H1 (cell line): ENCODE measurements at regions not wholly inside any gene's neighbourhood (a gene's known extent, or its start where the extent isn't known, plus 50 kb on each side); places are given as distances from the start of the nearest gene placed in this dataset.

Source experiments
- CTCF ChIA-PET: fragments of 300-600 bp; sonication (Branson Sonifier 250); formaldehyde crosslinking; loops from one replicate; lab custom pipeline; 2021; ENCODE audit not compliant: partially characterized antibody; lab: Charles Lee
- POLR2A ChIA-PET: fragments of 300-600 bp; sonication (Branson Sonifier 250); formaldehyde crosslinking; loops from one replicate; lab custom pipeline; 2021; ENCODE audit warnings: inconsistent platforms; ENCODE audit not compliant: partially characterized antibody; lab: Charles Lee
- DNase-seq, 2 experiments: peaks; one replicate each; pipeline versions ENCODE4 v3.0.0 to v3.0.0-alpha.2; 2010 to 2022; ENCODE audit warnings: low spot score in 2 of 2, low read depth in 1 of 2, mixed read lengths in 1 of 2
- FAIRE-seq: peaks from 2 replicates; lab custom pipeline; 2011; peaks lifted over from hg19 to GRCh38; lab: Jason Lieb, UNC
- H2AFZ ChIP-seq: 2 replicates; pipeline ENCODE4 v1.8.1; 2012; ENCODE audit warnings: low read length, inconsistent platforms
- H2AK5ac ChIP-seq: 2 replicates; pipeline ENCODE4 v1.6.1; 2013; ENCODE audit warnings: low read depth, low read length
- H2BK120ac ChIP-seq: replicated peaks from 2 replicates; pipeline ENCODE3; 2013; ENCODE audit warnings: low read depth, low read length, inconsistent platforms
- H2BK12ac ChIP-seq: 2 replicates; pipeline ENCODE4 v1.6.1; 2013; ENCODE audit warnings: low read depth, low read length
- H2BK15ac ChIP-seq: 2 replicates; pipeline ENCODE4 v1.6.1; 2013; ENCODE audit warnings: low read length
- H2BK20ac ChIP-seq: 2 replicates; pipeline ENCODE4 v1.6.1; 2013; ENCODE audit warnings: low read length
- H2BK5ac ChIP-seq: 2 replicates; pipeline ENCODE4 v1.6.1; 2013; ENCODE audit warnings: low read depth, low read length
- H3K14ac ChIP-seq: 2 replicates; pipeline ENCODE4 v1.6.1; 2013; ENCODE audit warnings: inconsistent platforms; ENCODE audit not compliant: insufficient read length
- H3K18ac ChIP-seq: 2 replicates; pipeline ENCODE4 v1.6.1; 2013; ENCODE audit warnings: low read length; ENCODE audit errors: extremely low read depth
- H3K23ac ChIP-seq: 2 replicates; pipeline ENCODE4 v1.6.1; 2013; ENCODE audit warnings: inconsistent platforms; ENCODE audit not compliant: insufficient read length
- H3K23me2 ChIP-seq: 2 replicates; pipeline ENCODE4 v1.6.1; 2013; ENCODE audit warnings: low read depth, low read length
- H3K27ac ChIP-seq: 2 replicates; pipeline ENCODE4 v1.6.1; 2011; ENCODE audit warnings: low read depth, low read length, inconsistent platforms
- H3K27me3 ChIP-seq, 4 experiments: replicated peaks in 1 of 4; 1 replicate in 1 of 4; 2 replicates in 3 of 4; pipeline versions ENCODE4 v1.6.1 to v1.8.1; 2011 to 2013; ENCODE audit warnings: low read length in 3 of 4, mild to moderate bottlenecking in 3 of 4, inconsistent platforms in 2 of 4, mixed read lengths in 2 of 4, moderate library complexity in 1 of 4; ENCODE audit not compliant: control insufficient read depth in 3 of 4, insufficient read depth in 3 of 4; ENCODE audit errors: extremely low read depth in 1 of 4
- H3K36me3 ChIP-seq, 4 experiments: 2 replicates each; pipeline versions ENCODE4 v1.6.1 to v1.8.1; 2011 to 2013; ENCODE audit warnings: mild to moderate bottlenecking in 4 of 4, low read length in 3 of 4, moderate library complexity in 2 of 4, control low read depth in 1 of 4, inconsistent platforms in 1 of 4; ENCODE audit not compliant: insufficient read depth in 4 of 4, control insufficient read depth in 2 of 4
- H3K4ac ChIP-seq: replicated peaks from 2 replicates; pipeline ENCODE3; 2013; ENCODE audit warnings: low read length, low read depth, mixed read lengths, inconsistent platforms; ENCODE audit not compliant: insufficient read length
- H3K4me1 ChIP-seq, 4 experiments: replicated peaks in 1 of 4; 1 replicate in 1 of 4; 2 replicates in 3 of 4; pipeline versions ENCODE4 v1.6.1 to v1.8.1; 2011 to 2013; ENCODE audit warnings: low read length in 3 of 4, inconsistent platforms in 2 of 4, mixed read lengths in 1 of 4; ENCODE audit not compliant: insufficient read depth in 4 of 4, control insufficient read depth in 3 of 4
- H3K4me2 ChIP-seq, 2 experiments: 2 replicates each; pipeline versions ENCODE4 v1.6.1 to v1.8.1; 2011 to 2013; ENCODE audit warnings: low read depth in 2 of 2, low read length in 2 of 2, control low read depth in 1 of 2, inconsistent platforms in 1 of 2, mild to moderate bottlenecking in 1 of 2; ENCODE audit not compliant: insufficient read depth in 1 of 2
- H3K4me3 ChIP-seq, 4 experiments: fragments of 200-600, 300-600 bp in 1 of 4; sonication (generic), shearing (Covaris generic), sonication (Bioruptor Twin) in 1 of 4; 2 replicates each; pipeline versions ENCODE4 v1.5.1 to v1.8.1; 2011 to 2016; ENCODE audit warnings: low read length in 4 of 4, low read depth in 3 of 4, control low read depth in 2 of 4, inconsistent platforms in 2 of 4, mild to moderate bottlenecking in 2 of 4, mixed read lengths in 1 of 4, moderate library complexity in 1 of 4; ENCODE audit not compliant: insufficient read depth in 2 of 4; ENCODE audit errors: extremely low read depth in 1 of 4
- H3K56ac ChIP-seq: replicated peaks from 2 replicates; pipeline ENCODE3; 2013; ENCODE audit warnings: low read depth, mild to moderate bottlenecking, mixed read lengths, low read length, inconsistent platforms; ENCODE audit not compliant: insufficient read length
- H3K79me1 ChIP-seq: 2 replicates; pipeline ENCODE4 v1.6.1; 2013; ENCODE audit warnings: low read depth, low read length, control low read depth
- H3K79me2 ChIP-seq, 2 experiments: 2 replicates each; pipeline versions ENCODE4 v1.6.1 to v1.8.1; 2012 to 2013; ENCODE audit warnings: low read length in 2 of 2, mild to moderate bottlenecking in 2 of 2, inconsistent platforms in 1 of 2; ENCODE audit not compliant: insufficient read depth in 2 of 2, control insufficient read depth in 1 of 2
- H3K9ac ChIP-seq, 4 experiments: replicated peaks in 1 of 4; 1 replicate in 1 of 4; 2 replicates in 3 of 4; pipeline versions ENCODE4 v1.6.1 to v1.8.1; 2011 to 2013; ENCODE audit warnings: low read depth in 3 of 4, low read length in 3 of 4, control low read depth in 2 of 4, mild to moderate bottlenecking in 2 of 4, moderate library complexity in 2 of 4, inconsistent platforms in 1 of 4; ENCODE audit errors: extremely low read depth in 1 of 4
- H3K9me3 ChIP-seq, 2 experiments: 2 replicates each; pipeline versions ENCODE4 v1.6.1 to v1.8.1; 2012 to 2013; ENCODE audit warnings: mild to moderate bottlenecking in 2 of 2, moderate library complexity in 2 of 2, control low read depth in 1 of 2, inconsistent platforms in 1 of 2, low read depth in 1 of 2, low read length in 1 of 2, mixed read lengths in 1 of 2; ENCODE audit not compliant: insufficient read depth in 2 of 2
- H4K20me1 ChIP-seq, 2 experiments: replicated peaks in 1 of 2; 2 replicates each; pipeline versions ENCODE3 to v1.8.1; 2011 to 2013; ENCODE audit warnings: inconsistent platforms in 2 of 2, low read length in 2 of 2, mild to moderate bottlenecking in 1 of 2; ENCODE audit not compliant: insufficient read depth in 2 of 2, control insufficient read depth in 1 of 2
- H4K5ac ChIP-seq: 2 replicates; pipeline ENCODE4 v1.6.1; 2013; ENCODE audit warnings: low read length, low read depth, mixed read lengths, inconsistent platforms; ENCODE audit not compliant: insufficient read length
- H4K8ac ChIP-seq: 2 replicates; pipeline ENCODE4 v1.8.0; 2013; ENCODE audit warnings: mild to moderate bottlenecking, moderate library complexity, low read length, inconsistent platforms; ENCODE audit not compliant: insufficient read depth; ENCODE audit errors: extremely low read depth
- H4K91ac ChIP-seq: replicated peaks from 2 replicates; pipeline ENCODE3; 2013; ENCODE audit warnings: low read length, mixed read lengths, inconsistent platforms; ENCODE audit not compliant: insufficient read length
- FOSL1 ChIP-seq: IDR thresholded peaks from 2 replicates; pipeline ENCODE4 v1.6.1; 2011; ENCODE audit warnings: mild to moderate bottlenecking, low read depth, low read length, moderate library complexity; ENCODE audit not compliant: insufficient read depth
- GABPA ChIP-seq: IDR thresholded peaks from 2 replicates; pipeline ENCODE4 v1.6.1; 2011; ENCODE audit warnings: mild to moderate bottlenecking, low read length, moderate library complexity, borderline replicate concordance; ENCODE audit not compliant: insufficient read depth
- SUZ12 ChIP-seq: fragments of 200-600 bp; sonication (generic); IDR thresholded peaks from 2 replicates; pipeline ENCODE4 v1.6.1; 2012; ENCODE audit warnings: mild to moderate bottlenecking, inconsistent platforms, low read length, moderate library complexity, mixed read lengths
- WGBS, 2 experiments: shearing (Covaris generic) in 1 of 2; methylation state at CpG; one replicate each; pipeline versions ENCODE4 v1.1.6 to v1.1.7; 2013 to 2015; ENCODE audit warnings: low lambda C conversion rate in 2 of 2, mixed read lengths in 2 of 2, inconsistent platforms in 1 of 2, low coverage in 1 of 2, missing lambda C conversion rate in 1 of 2; ENCODE audit not compliant: insufficient replicate concordance in 2 of 2, insufficient coverage in 1 of 2, insufficient read length in 1 of 2; ENCODE audit errors: extremely low coverage in 1 of 2, missing lambda C conversion rate in 1 of 2; 5-methylcytosine and 5-hydroxymethylcytosine counted together
- TF ChIP-seq, protein P1 (sequence below): IDR thresholded peaks from 2 replicates; pipeline ENCODE4 v1.6.1; 2011; ENCODE audit warnings: low read depth, mild to moderate bottlenecking, low read length; ENCODE audit not compliant: insufficient read depth
- TF ChIP-seq, protein P2 (sequence below), 3 experiments: IDR thresholded peaks; 1 replicate in 2 of 3; 2 replicates in 1 of 3; pipeline versions ENCODE4 v1.5.1 to v1.6.1; 2011; ENCODE audit warnings: low read length in 3 of 3, mild to moderate bottlenecking in 3 of 3, inconsistent platforms in 2 of 3, low read depth in 1 of 3, moderate library complexity in 1 of 3; ENCODE audit not compliant: insufficient read depth in 1 of 3; ENCODE audit errors: control extremely low read depth in 1 of 3
- TF ChIP-seq, protein P3 (sequence below): IDR thresholded peaks from 2 replicates; pipeline ENCODE4 v1.6.1; 2012; ENCODE audit warnings: inconsistent platforms

DNA sequence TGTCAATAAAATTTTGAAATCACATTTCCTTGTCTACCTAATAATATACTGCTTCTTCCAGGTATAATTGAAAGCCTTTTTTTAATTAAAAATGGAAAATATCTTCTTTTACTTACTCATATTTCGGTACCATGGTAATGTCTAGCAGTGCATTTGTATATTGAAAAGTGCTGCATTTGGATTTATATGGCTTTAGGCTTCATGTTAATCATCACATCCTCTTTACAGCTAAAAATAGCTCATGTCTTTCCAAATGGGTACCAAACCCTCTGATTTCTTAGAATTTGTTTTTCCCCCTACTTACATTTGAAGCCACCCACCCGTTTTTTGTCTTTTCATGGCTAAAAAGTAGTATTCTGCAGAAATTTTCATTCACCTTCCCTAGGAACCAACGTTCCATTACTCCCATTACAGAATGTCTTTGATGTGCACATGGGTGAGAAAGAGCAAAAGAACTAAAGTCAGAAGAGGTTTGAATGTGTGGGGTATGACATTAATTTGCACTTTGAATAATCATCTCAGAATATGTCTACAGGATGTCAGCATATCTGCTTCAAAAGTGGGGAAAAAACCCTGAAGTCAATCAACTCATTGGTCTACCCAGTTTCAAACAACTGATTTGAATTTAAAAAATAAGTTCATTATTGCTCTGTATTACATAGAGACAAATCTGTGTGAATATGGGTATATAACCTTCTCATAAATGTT is 935.9 kb downstream of the GATA3 start:
- Histone ChIP-seq H2AFZ (no peak overlapping the region), H4K20me1 (no peaks in the 10 kb centered on the region), H3K4me1 (no peaks in the 10 kb centered on the region), H2BK20ac (no peak overlapping the region), H3K4me3 (no peak overlapping the region), H3K14ac (no peak overlapping the region), H3K18ac (no peak overlapping the region), H3K27ac (no peak overlapping the region), H2AK5ac (no peak overlapping the region), H3K79me1 (no peaks in the 10 kb centered on the region), H3K56ac (no peak overlapping the region), H3K4ac (no peak overlapping the region), H3K4me2 (no peak overlapping the region), H4K5ac (no peak overlapping the region), H3K27me3 (no peaks in the 10 kb centered on the region), H2BK5ac (no peak overlapping the region), H2BK12ac (no peak overlapping the region), H3K23ac (no peak overlapping the region), H2BK15ac (no peak overlapping the region), H3K23me2 (no peaks in the 10 kb centered on the region; the same call in 1 of the 2 replicates), H4K8ac (no peak overlapping the region), H3K79me2 (no peaks in the 10 kb centered on the region), H3K9ac (no peak overlapping the region), H3K36me3 (no peaks in the 10 kb centered on the region), H3K9me3 (no peaks in the 10 kb centered on the region), H2BK120ac (no peak overlapping the region), H4K91ac (no peak overlapping the region)
- CTCF ChIA-PET, result no interaction called here
- DNase-seq (no peak), FAIRE-seq (no peak)
- TF ChIP-seq SUZ12, result no peak
- TF ChIP-seq, protein P1, sequence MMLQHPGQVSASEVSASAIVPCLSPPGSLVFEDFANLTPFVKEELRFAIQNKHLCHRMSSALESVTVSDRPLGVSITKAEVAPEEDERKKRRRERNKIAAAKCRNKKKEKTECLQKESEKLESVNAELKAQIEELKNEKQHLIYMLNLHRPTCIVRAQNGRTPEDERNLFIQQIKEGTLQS, result no peak
- TF ChIP-seq, protein P2, sequence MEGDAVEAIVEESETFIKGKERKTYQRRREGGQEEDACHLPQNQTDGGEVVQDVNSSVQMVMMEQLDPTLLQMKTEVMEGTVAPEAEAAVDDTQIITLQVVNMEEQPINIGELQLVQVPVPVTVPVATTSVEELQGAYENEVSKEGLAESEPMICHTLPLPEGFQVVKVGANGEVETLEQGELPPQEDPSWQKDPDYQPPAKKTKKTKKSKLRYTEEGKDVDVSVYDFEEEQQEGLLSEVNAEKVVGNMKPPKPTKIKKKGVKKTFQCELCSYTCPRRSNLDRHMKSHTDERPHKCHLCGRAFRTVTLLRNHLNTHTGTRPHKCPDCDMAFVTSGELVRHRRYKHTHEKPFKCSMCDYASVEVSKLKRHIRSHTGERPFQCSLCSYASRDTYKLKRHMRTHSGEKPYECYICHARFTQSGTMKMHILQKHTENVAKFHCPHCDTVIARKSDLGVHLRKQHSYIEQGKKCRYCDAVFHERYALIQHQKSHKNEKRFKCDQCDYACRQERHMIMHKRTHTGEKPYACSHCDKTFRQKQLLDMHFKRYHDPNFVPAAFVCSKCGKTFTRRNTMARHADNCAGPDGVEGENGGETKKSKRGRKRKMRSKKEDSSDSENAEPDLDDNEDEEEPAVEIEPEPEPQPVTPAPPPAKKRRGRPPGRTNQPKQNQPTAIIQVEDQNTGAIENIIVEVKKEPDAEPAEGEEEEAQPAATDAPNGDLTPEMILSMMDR (IDR thresholded peaks at IDR 0.05; ENCODE audit: control extremely low read depth in 1 of 3, insufficient read depth in 1 of 3, low read depth in 1 of 3, low read length in 3 of 3), result no peak
- TF ChIP-seq GABPA, result no peak
- no peak for TF ChIP-seq FOSL1
- TF ChIP-seq, protein P3, sequence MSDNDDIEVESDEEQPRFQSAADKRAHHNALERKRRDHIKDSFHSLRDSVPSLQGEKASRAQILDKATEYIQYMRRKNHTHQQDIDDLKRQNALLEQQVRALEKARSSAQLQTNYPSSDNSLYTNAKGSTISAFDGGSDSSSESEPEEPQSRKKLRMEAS, result no peak
- 86% methylated on average over 3 of the region's 3 CpGs; no CpG with 5 or more reads in 1 of the 2 experiments for WGBS, 2 experiments
- POLR2A ChIA-PET, result no interaction called here
